Panc1 (cell line): ENCODE measurements at regions not wholly inside any gene's neighbourhood (a gene's known extent, or its start where the extent isn't known, plus 50 kb on each side); places are given as distances from the start of the nearest gene placed in this dataset.

Experiments
- ATAC-seq: fragments of 200-7000 bp; cut with Tn5 transposase; 2 replicates; pipeline ENCODE4 v1.9.1; 2020; ENCODE audit warnings: mild to moderate bottlenecking, moderate library complexity
- BruUV-seq: library from RNA; stranded (reverse); fragments of 400-500 nt; replicated peaks from 2 replicates; lab custom pipeline; 2021; lab: Mats Ljungman, UMichigan
- CTCF ChIA-PET: fragments of 300-600 bp; sonication (Branson Sonifier 250); formaldehyde crosslinking; loops from one replicate; lab custom pipeline; 2022; ENCODE audit warnings: antibody characterized with exemption; lab: Charles Lee
- POLR2A ChIA-PET: fragments of 300-600 bp; sonication (Branson Sonifier 250); formaldehyde crosslinking; loops from one replicate; lab custom pipeline; 2022; ENCODE audit warnings: antibody characterized with exemption; lab: Charles Lee
- DNase-seq: peaks from one replicate; pipeline ENCODE4 v3.0.0-alpha.2; 2010; ENCODE audit warnings: low read depth, low spot score
- H3K27ac ChIP-seq: 2 replicates; pipeline ENCODE4 v1.5.1; 2011; ENCODE audit warnings: mild to moderate bottlenecking, low read length, inconsistent platforms
- H3K27me3 ChIP-seq: fragments of 200-500 bp; sonication (Bioruptor generic); 2 replicates; pipeline ENCODE4 v1.6.0; 2014; ENCODE audit warnings: low read length, inconsistent platforms; ENCODE audit not compliant: control insufficient read depth, insufficient read depth
- H3K36me3 ChIP-seq: fragments of 200-500 bp; sonication (Bioruptor generic); 2 replicates; pipeline ENCODE4 v1.5.1; 2014; ENCODE audit warnings: inconsistent platforms, mild to moderate bottlenecking, low read length, moderate library complexity; ENCODE audit not compliant: control insufficient read depth, insufficient read depth
- H3K4me1 ChIP-seq: 2 replicates; pipeline ENCODE4 v1.5.1; 2011; ENCODE audit warnings: inconsistent platforms, mild to moderate bottlenecking, low read length, moderate library complexity; ENCODE audit not compliant: control insufficient read depth, insufficient read depth
- H3K4me3 ChIP-seq, 2 experiments: 2 replicates each; pipeline ENCODE4 v1.5.1; 2011 to 2012; ENCODE audit warnings: low read depth in 2 of 2, low read length in 2 of 2, mild to moderate bottlenecking in 2 of 2, inconsistent platforms in 1 of 2, moderate library complexity in 1 of 2
- H3K9me3 ChIP-seq: fragments of 200-500 bp; sonication (Bioruptor generic); 2 replicates; pipeline ENCODE4 v1.5.1; 2014; ENCODE audit warnings: low read depth, mild to moderate bottlenecking, inconsistent platforms, low read length, moderate library complexity; ENCODE audit not compliant: control insufficient read depth, insufficient read depth
- POLR2AphosphoS5 ChIP-seq: IDR thresholded peaks from 2 replicates; pipeline ENCODE4 v1.6.1; 2012; ENCODE audit warnings: mild to moderate bottlenecking, low read depth, low read length, moderate library complexity
- SIN3A ChIP-seq: IDR thresholded peaks from 2 replicates; pipeline ENCODE4 v1.6.1; 2012; ENCODE audit warnings: low read depth, mild to moderate bottlenecking, low read length, moderate library complexity, borderline replicate concordance; ENCODE audit not compliant: insufficient read depth
- TCF7L2 ChIP-seq: IDR thresholded peaks from 2 replicates; pipeline ENCODE4 v1.6.1; 2011; ENCODE audit warnings: mild to moderate bottlenecking, low read depth, low read length, inconsistent platforms
- in situ Hi-C: cut with HindIII; loops from 2 replicates; pipeline ENCODE4 v1.10.0; 2016; ENCODE audit warnings: low sequenced_read_pairs, low pct_unique_long_range_greater_than_20kb
- intact Hi-C: fragments of 100-400 bp; cut with micrococcal nuclease; formaldehyde crosslinking; loops from one replicate; pipeline ENCODE4 v1.10.0; 2022; ENCODE audit not compliant: unreplicated experiment
- TF ChIP-seq, protein P1 (sequence below), 2 experiments: IDR thresholded peaks; 2 replicates each; pipeline ENCODE4 v1.6.1; 2011 to 2012; ENCODE audit warnings: low read depth in 2 of 2, control low read depth in 1 of 2, low read length in 1 of 2, mild to moderate bottlenecking in 1 of 2, moderate library complexity in 1 of 2; ENCODE audit not compliant: insufficient read depth in 1 of 2
- TF ChIP-seq, protein P2 (sequence below): fragments of 450-650 bp; IDR thresholded peaks from 2 replicates; pipeline ENCODE4 v1.5.1; 2017; ENCODE audit warnings: mild to moderate bottlenecking

DNA sequence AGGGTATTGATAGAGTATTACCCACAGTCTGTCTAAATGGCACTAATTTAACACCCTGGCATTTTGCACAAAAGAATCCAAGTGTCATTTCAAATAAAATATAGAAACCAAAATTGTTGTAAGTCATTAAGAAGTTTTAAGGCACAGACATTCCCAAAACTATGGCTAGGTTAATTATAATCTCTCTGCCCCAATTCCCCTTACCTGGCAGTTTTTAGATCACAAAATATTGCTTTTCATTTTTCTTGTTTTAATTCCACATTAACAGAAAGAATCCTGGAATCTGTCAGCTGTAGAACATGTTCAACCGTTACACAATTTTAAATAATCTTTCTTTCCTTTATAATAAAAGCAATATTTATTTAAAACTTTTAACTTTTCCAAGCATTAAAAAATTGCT is 56.1 kb upstream of the PALS2 start:
- CTCF ChIA-PET: no interaction called here
- Histone ChIP-seq H3K36me3 (no peaks in the 10 kb centered on the region), H3K4me3 (no peak overlapping the region), H3K4me1 (no peaks in the 10 kb centered on the region), H3K9me3 (no peaks in the 10 kb centered on the region), H3K27ac (no peak overlapping the region), H3K27me3 (peaks cover 24% of the 10 kb centered on the region)
- no peak for TF ChIP-seq SIN3A
- no peak for TF ChIP-seq POLR2AphosphoS5
- no peak for TF ChIP-seq TCF7L2
- TF ChIP-seq, protein P1, sequence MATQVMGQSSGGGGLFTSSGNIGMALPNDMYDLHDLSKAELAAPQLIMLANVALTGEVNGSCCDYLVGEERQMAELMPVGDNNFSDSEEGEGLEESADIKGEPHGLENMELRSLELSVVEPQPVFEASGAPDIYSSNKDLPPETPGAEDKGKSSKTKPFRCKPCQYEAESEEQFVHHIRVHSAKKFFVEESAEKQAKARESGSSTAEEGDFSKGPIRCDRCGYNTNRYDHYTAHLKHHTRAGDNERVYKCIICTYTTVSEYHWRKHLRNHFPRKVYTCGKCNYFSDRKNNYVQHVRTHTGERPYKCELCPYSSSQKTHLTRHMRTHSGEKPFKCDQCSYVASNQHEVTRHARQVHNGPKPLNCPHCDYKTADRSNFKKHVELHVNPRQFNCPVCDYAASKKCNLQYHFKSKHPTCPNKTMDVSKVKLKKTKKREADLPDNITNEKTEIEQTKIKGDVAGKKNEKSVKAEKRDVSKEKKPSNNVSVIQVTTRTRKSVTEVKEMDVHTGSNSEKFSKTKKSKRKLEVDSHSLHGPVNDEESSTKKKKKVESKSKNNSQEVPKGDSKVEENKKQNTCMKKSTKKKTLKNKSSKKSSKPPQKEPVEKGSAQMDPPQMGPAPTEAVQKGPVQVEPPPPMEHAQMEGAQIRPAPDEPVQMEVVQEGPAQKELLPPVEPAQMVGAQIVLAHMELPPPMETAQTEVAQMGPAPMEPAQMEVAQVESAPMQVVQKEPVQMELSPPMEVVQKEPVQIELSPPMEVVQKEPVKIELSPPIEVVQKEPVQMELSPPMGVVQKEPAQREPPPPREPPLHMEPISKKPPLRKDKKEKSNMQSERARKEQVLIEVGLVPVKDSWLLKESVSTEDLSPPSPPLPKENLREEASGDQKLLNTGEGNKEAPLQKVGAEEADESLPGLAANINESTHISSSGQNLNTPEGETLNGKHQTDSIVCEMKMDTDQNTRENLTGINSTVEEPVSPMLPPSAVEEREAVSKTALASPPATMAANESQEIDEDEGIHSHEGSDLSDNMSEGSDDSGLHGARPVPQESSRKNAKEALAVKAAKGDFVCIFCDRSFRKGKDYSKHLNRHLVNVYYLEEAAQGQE (IDR thresholded peaks at IDR 0.05; ENCODE audit: insufficient read depth in 1 of 2, low read depth in 2 of 2, low read length in 1 of 2): no peak
- TF ChIP-seq, protein P2, sequence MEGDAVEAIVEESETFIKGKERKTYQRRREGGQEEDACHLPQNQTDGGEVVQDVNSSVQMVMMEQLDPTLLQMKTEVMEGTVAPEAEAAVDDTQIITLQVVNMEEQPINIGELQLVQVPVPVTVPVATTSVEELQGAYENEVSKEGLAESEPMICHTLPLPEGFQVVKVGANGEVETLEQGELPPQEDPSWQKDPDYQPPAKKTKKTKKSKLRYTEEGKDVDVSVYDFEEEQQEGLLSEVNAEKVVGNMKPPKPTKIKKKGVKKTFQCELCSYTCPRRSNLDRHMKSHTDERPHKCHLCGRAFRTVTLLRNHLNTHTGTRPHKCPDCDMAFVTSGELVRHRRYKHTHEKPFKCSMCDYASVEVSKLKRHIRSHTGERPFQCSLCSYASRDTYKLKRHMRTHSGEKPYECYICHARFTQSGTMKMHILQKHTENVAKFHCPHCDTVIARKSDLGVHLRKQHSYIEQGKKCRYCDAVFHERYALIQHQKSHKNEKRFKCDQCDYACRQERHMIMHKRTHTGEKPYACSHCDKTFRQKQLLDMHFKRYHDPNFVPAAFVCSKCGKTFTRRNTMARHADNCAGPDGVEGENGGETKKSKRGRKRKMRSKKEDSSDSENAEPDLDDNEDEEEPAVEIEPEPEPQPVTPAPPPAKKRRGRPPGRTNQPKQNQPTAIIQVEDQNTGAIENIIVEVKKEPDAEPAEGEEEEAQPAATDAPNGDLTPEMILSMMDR: no peak
- in situ Hi-C loops (no loop called here), intact Hi-C loops (no loop called here)
- ATAC-seq (no peak), DNase-seq (no peak)
- BruUV-seq: no TSS peak
- POLR2A ChIA-PET: no interaction called here

DNA sequence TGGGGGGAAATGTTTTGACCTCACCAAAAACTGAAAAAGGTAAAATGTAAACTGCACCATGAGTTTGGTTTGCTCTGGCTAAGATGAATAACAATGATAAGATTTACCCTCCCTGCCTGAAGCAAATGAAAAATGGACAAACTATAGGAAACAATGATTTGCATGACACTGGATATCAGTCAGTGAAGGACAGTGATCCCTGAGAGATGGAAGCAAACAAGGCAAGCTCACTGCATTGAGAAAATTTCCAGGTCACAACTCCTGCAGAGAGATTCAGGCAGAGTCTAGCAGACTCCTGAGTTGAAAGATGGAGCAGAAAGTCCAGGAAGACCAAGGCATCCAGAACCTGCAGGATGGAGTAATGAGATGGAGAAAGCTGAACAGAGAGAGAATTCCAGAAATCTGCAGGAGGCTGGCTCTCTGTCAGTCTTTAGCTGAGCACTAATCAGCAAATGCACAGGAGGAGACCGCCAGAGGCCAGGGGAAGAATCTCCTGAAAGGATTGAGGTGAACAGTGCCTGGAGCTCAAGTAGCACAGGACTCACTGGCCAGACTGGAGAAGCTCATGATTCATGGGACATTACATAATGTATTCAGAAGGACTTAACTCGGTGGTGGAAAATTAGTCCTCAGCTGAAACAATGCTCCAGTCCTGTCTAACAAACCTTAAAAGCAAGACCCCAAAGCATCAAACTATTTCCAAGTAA is 51.2 kb upstream of the PALS2 start:
- Histone ChIP-seq H3K27me3 (peaks cover 11% of the 10 kb centered on the region), H3K27ac (no peak overlapping the region), H3K9me3 (no peaks in the 10 kb centered on the region), H3K4me3 (no peak overlapping the region), H3K36me3 (no peaks in the 10 kb centered on the region), H3K4me1 (no peaks in the 10 kb centered on the region)
- no peak for DNase-seq
- ATAC-seq: no peak
- in situ Hi-C loops (no loop called here), intact Hi-C loops (no loop called here)
- POLR2A ChIA-PET: no interaction called here
- CTCF ChIA-PET: no interaction called here
- BruUV-seq: no TSS peak
- TF ChIP-seq, protein P1 (IDR thresholded peaks at IDR 0.05; ENCODE audit: insufficient read depth in 1 of 2, low read depth in 2 of 2, low read length in 1 of 2): no peak
- no peak for TF ChIP-seq TCF7L2
- TF ChIP-seq, protein P2: no peak
- no peak for TF ChIP-seq SIN3A
